WERI-Rb-1 (cell line): ENCODE measurements at regions not wholly inside any gene's neighbourhood (a gene's known extent, or its start where the extent isn't known, plus 50 kb on each side); places are given as distances from the start of the nearest gene placed in this dataset.

ENCODE experiments used
- DNase-seq: peaks from one replicate; pipeline ENCODE4 v3.0.0-alpha.2; 2020
- H3K27ac ChIP-seq: fragments of 250-450 bp; sonication (Bioruptor Pico); 2 replicates; pipeline ENCODE4 v1.5.1; 2020; ENCODE audit warnings: mild to moderate bottlenecking, moderate library complexity
- H3K27me3 ChIP-seq: fragments of 250-450 bp; sonication (Bioruptor Pico); 2 replicates; pipeline ENCODE4 v1.5.1; 2021; ENCODE audit warnings: mild to moderate bottlenecking, low read depth, moderate library complexity; ENCODE audit not compliant: insufficient read depth, severe bottlenecking
- H3K36me3 ChIP-seq: fragments of 250-450 bp; sonication (Bioruptor Pico); 2 replicates; pipeline ENCODE4 v1.5.1; 2020; ENCODE audit warnings: mild to moderate bottlenecking, moderate library complexity
- H3K4me3 ChIP-seq: 2 replicates; pipeline ENCODE4 v1.5.1; 2011; ENCODE audit warnings: low read depth, mild to moderate bottlenecking, control low read depth, low read length
- H3K9me3 ChIP-seq: fragments of 250-450 bp; sonication (Bioruptor Pico); 2 replicates; pipeline ENCODE4 v1.5.1; 2021; ENCODE audit warnings: mild to moderate bottlenecking, moderate library complexity; ENCODE audit not compliant: severe bottlenecking
- CTCF ChIP-seq: IDR thresholded peaks from 2 replicates; pipeline ENCODE4 v1.5.1; 2011; ENCODE audit warnings: low read depth, mild to moderate bottlenecking, control low read depth, inconsistent platforms, low read length

- Histone ChIP-seq H3K9me3 (no peaks in the 10 kb centered on the region), H3K27ac (no peak overlapping the region), H3K27me3 (no peaks in the 10 kb centered on the region), H3K4me3 (no peak overlapping the region), H3K36me3 (no peaks in the 10 kb centered on the region)
- no peak for TF ChIP-seq CTCF
- DNase-seq = no peak
Measured at GRCh38 chr2:35831385-35831784, 524.2 kb upstream of the CRIM1 start.

- TF ChIP-seq CTCF = no peak
- no peak overlapping the region for H3K4me3 ChIP-seq
Measured at GRCh38 chr2:35830833-35831232, 524.7 kb upstream of the CRIM1 start.

GRCh38 chr2:35827086-35827485 is 528.5 kb upstream of the CRIM1 start:
- no peaks in the 10 kb centered on the region for H3K36me3 ChIP-seq
- H3K9me3 ChIP-seq = no peaks in the 10 kb centered on the region
- no peaks in the 10 kb centered on the region for H3K27me3 ChIP-seq
- DNase-seq = no peak
- H3K4me3 ChIP-seq = no peak overlapping the region
- TF ChIP-seq CTCF = no peak
- H3K27ac ChIP-seq = no peak overlapping the region

More at GRCh38 chr2:35830833-35831232, 524.7 kb upstream of the CRIM1 start:
- no peak for DNase-seq
- Histone ChIP-seq H3K27ac (no peak overlapping the region), H3K36me3 (no peaks in the 10 kb centered on the region), H3K27me3 (no peaks in the 10 kb centered on the region), H3K9me3 (no peaks in the 10 kb centered on the region)

- Histone ChIP-seq H3K27ac (no peak overlapping the region), H3K9me3 (no peaks in the 10 kb centered on the region), H3K27me3 (no peaks in the 10 kb centered on the region), H3K4me3 (no peak overlapping the region), H3K36me3 (no peaks in the 10 kb centered on the region)
- DNase-seq = no peak
- TF ChIP-seq CTCF = no peak
Measured at GRCh38 chr2:35822716-35823115, 532.9 kb upstream of the CRIM1 start.

- TF ChIP-seq CTCF = no peak
- H3K36me3 ChIP-seq = no peaks in the 10 kb centered on the region
- H3K9me3 ChIP-seq = no peaks in the 10 kb centered on the region
- no peak for DNase-seq
- H3K4me3 ChIP-seq = no peak overlapping the region
- no peaks in the 10 kb centered on the region for H3K27me3 ChIP-seq
- H3K27ac ChIP-seq = no peak overlapping the region
Measured at GRCh38 chr2:35821675-35822074, 533.9 kb upstream of the CRIM1 start.

GRCh38 chr2:35820391-35820790 is 535.2 kb upstream of the CRIM1 start:
- Histone ChIP-seq H3K4me3 (no peak overlapping the region), H3K36me3 (no peaks in the 10 kb centered on the region), H3K27me3 (no peaks in the 10 kb centered on the region), H3K9me3 (no peaks in the 10 kb centered on the region), H3K27ac (no peak overlapping the region)
- no peak for TF ChIP-seq CTCF
- DNase-seq = no peak
